Thyroid gland (tissue), 4 donors: ENCODE measurements at regions not wholly inside any gene's neighbourhood (a gene's known extent, or its start where the extent isn't known, plus 50 kb on each side); places are given as distances from the start of the nearest gene placed in this dataset.

ENCODE experiments used
- POLR2A ChIP-seq, 2 donors: fragments of 450-650 bp; IDR thresholded peaks; one replicate each; pipeline ENCODE4 v1.6.1; 2017; ENCODE audit warnings: antibody characterized with exemption in 2 of 2, mild to moderate bottlenecking in 2 of 2, moderate library complexity in 1 of 2
- TF ChIP-seq, protein P1 (sequence below), 6 experiments: fragments of 200-600 bp in 3 of 6; fragments of 450-650 bp in 3 of 6; sonication (generic) in 3 of 6; IDR thresholded peaks; one replicate each; pipeline ENCODE4 v1.5.1; 2016 to 2019; ENCODE audit warnings: antibody characterized with exemption in 6 of 6, mild to moderate bottlenecking in 2 of 6, inconsistent platforms in 1 of 6, moderate library complexity in 1 of 6

GRCh38 chr10:21172542-21172929 is 275.4 kb upstream of the NEBL start:
- TF ChIP-seq, protein P1, sequence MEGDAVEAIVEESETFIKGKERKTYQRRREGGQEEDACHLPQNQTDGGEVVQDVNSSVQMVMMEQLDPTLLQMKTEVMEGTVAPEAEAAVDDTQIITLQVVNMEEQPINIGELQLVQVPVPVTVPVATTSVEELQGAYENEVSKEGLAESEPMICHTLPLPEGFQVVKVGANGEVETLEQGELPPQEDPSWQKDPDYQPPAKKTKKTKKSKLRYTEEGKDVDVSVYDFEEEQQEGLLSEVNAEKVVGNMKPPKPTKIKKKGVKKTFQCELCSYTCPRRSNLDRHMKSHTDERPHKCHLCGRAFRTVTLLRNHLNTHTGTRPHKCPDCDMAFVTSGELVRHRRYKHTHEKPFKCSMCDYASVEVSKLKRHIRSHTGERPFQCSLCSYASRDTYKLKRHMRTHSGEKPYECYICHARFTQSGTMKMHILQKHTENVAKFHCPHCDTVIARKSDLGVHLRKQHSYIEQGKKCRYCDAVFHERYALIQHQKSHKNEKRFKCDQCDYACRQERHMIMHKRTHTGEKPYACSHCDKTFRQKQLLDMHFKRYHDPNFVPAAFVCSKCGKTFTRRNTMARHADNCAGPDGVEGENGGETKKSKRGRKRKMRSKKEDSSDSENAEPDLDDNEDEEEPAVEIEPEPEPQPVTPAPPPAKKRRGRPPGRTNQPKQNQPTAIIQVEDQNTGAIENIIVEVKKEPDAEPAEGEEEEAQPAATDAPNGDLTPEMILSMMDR (IDR thresholded peaks at IDR 0.05) = no peak
- TF ChIP-seq POLR2A (IDR thresholded peaks at IDR 0.05) = no peak
